ENCODE measurements at regions not wholly inside any gene's neighbourhood (a gene's known extent, or its start where the extent isn't known, plus 50 kb on each side); places are given as distances from the start of the nearest gene placed in this dataset.
"Not testable (repeated sequence)": the region's sequence is repeated elsewhere in the genome, so short reads cannot be mapped to it uniquely, and the experiment has no call there.

GRCh38 chr17:34771891-34772290 is 189.4 kb downstream of the CCT6B start:
- no peak for DNase-seq

GRCh38 chr17:34770586-34770985 is 190.7 kb downstream of the CCT6B start:
- DNase-seq = no peak

GRCh38 chr17:34769899-34770298 is 190.5 kb downstream of the TMEM132E start:
- DNase-seq = no peak

GRCh38 chr17:34769049-34769448 is 189.7 kb downstream of the TMEM132E start:
- no peak for DNase-seq

- no peak for DNase-seq
Measured at GRCh38 chr17:34765291-34765690, 185.9 kb downstream of the TMEM132E start.

- DNase-seq = no peak
Measured at GRCh38 chr17:34764716-34765115, 185.3 kb downstream of the TMEM132E start.

GRCh38 chr17:34763728-34764665 is 184.6 kb downstream of the TMEM132E start:
- DNase-seq = no peak

- no peak for DNase-seq
Measured at GRCh38 chr17:34762078-34762477, 182.7 kb downstream of the TMEM132E start.

GRCh38 chr17:34761646-34762045 is 182.3 kb downstream of the TMEM132E start:
- DNase-seq = no peak

- DNase-seq = no peak
Measured at GRCh38 chr17:34760931-34761495, 181.6 kb downstream of the TMEM132E start.

- no peak for DNase-seq
Measured at GRCh38 chr17:34758718-34759117, 179.3 kb downstream of the TMEM132E start.

GRCh38 chr17:34758316-34758715 is 178.9 kb downstream of the TMEM132E start:
- no peak for DNase-seq

- DNase-seq = no peak
Measured at GRCh38 chr17:34757611-34758010, 178.2 kb downstream of the TMEM132E start.

GRCh38 chr17:34757106-34757505 is 177.7 kb downstream of the TMEM132E start:
- DNase-seq = no peak

- no peak for DNase-seq
Measured at GRCh38 chr17:34756637-34757021, 177.2 kb downstream of the TMEM132E start.

- no peak for DNase-seq
Measured at GRCh38 chr17:34755981-34756636, 176.7 kb downstream of the TMEM132E start.

- DNase-seq = no peak
Measured at GRCh38 chr17:34755371-34755770, 176.0 kb downstream of the TMEM132E start.

- DNase-seq = no peak
Measured at GRCh38 chr17:34750004-34750403, 170.6 kb downstream of the TMEM132E start.

- DNase-seq = no peak
Measured at GRCh38 chr17:34741967-34742366, 162.6 kb downstream of the TMEM132E start.

- no peak for DNase-seq
Measured at GRCh38 chr17:34740565-34741520, 161.5 kb downstream of the TMEM132E start.

GRCh38 chr17:34739386-34739785 is 160.0 kb downstream of the TMEM132E start:
- DNase-seq = peak in 1 of 2 donors; percentile 2

- not testable (repeated sequence) for DNase-seq
Measured at GRCh38 chr17:34737673-34738072, 158.3 kb downstream of the TMEM132E start.

All from inflammatory macrophage (primary cell).